OCI-LY3 (cell line): ENCODE measurements at regions not wholly inside any gene's neighbourhood (a gene's known extent, or its start where the extent isn't known, plus 50 kb on each side); places are given as distances from the start of the nearest gene placed in this dataset.

Experiments
- H2AFZ ChIP-seq: fragments of 200-600, 300-600 bp; shearing (Covaris generic); 2 replicates; pipeline ENCODE4 v1.6.0; 2014; ENCODE audit warnings: antibody characterized with exemption, low read depth, low read length
- H3K27ac ChIP-seq: fragments of 200-600, 300-600 bp; sonication (generic); 2 replicates; pipeline ENCODE4 v1.5.1; 2014; ENCODE audit warnings: mild to moderate bottlenecking, low read length, moderate library complexity, mixed read lengths
- H3K27me3 ChIP-seq: fragments of 200-600, 300-600 bp; sonication (generic); 2 replicates; pipeline ENCODE4 v1.6.1; 2014; ENCODE audit warnings: low read depth, low read length, mixed read lengths
- H3K36me3 ChIP-seq: fragments of 200-600, 300-600 bp; sonication (generic); replicated peaks from 2 replicates; pipeline ENCODE3; 2014; ENCODE audit warnings: low read depth, low read length, mixed read lengths
- H3K4me1 ChIP-seq: fragments of 300-600, 200-600 bp; sonication (generic); 2 replicates; pipeline ENCODE4 v1.6.1; 2014; ENCODE audit warnings: low read length, mixed read lengths
- H3K4me2 ChIP-seq: fragments of 200-600, 300-600 bp; sonication (generic); 2 replicates; pipeline ENCODE4 v1.6.1; 2014; ENCODE audit warnings: low read length, mixed read lengths
- H3K4me3 ChIP-seq: fragments of 300-600, 200-600 bp; sonication (generic); 2 replicates; pipeline ENCODE4 v1.5.1; 2014; ENCODE audit warnings: antibody characterized with exemption, mild to moderate bottlenecking, low read length, moderate library complexity
- H3K79me2 ChIP-seq: fragments of 300-600, 200-600 bp; shearing (Covaris generic); 2 replicates; pipeline ENCODE4 v1.6.1; 2014; ENCODE audit warnings: mild to moderate bottlenecking, low read length, mixed read lengths
- H3K9ac ChIP-seq: fragments of 300-600, 200-600 bp; shearing (Covaris generic); 2 replicates; pipeline ENCODE4 v1.6.0; 2014; ENCODE audit warnings: mild to moderate bottlenecking, low read length, moderate library complexity
- H3K9me3 ChIP-seq: fragments of 200-600, 300-600 bp; shearing (Covaris generic); 2 replicates; pipeline ENCODE4 v1.6.1; 2014; ENCODE audit warnings: low read length, mixed read lengths; ENCODE audit not compliant: insufficient read depth
- H4K20me1 ChIP-seq: fragments of 200-600, 300-600 bp; sonication (generic); 2 replicates; pipeline ENCODE4 v1.6.1; 2016; ENCODE audit warnings: low read length, mixed read lengths; ENCODE audit not compliant: insufficient read depth
- EZH2phosphoT487 ChIP-seq: fragments of 200-600 bp; shearing (Covaris generic); IDR thresholded peaks from 2 replicates; pipeline ENCODE4 v1.6.1; 2018; ENCODE audit warnings: antibody characterized with exemption, mixed run types, low read depth
- TF ChIP-seq, protein P1 (sequence below): fragments of 200-600, 300-600 bp; sonication (generic); IDR thresholded peaks from 2 replicates; pipeline ENCODE4 v1.5.1; 2014; ENCODE audit warnings: antibody characterized with exemption, low read length, low read depth

- Histone ChIP-seq H3K27me3 (peaks cover 9% of the 10 kb centered on the region; the same call in 1 of the 2 replicates), H3K27ac (no peak overlapping the region), H4K20me1 (no peaks in the 10 kb centered on the region), H3K4me1 (no peaks in the 10 kb centered on the region), H3K4me3 (no peak overlapping the region), H3K9ac (no peak overlapping the region), H3K4me2 (no peak overlapping the region), H3K36me3 (no peaks in the 10 kb centered on the region), H3K9me3 (no peaks in the 10 kb centered on the region), H3K79me2 (no peaks in the 10 kb centered on the region), H2AFZ (no peak overlapping the region)
- TF ChIP-seq, protein P1, sequence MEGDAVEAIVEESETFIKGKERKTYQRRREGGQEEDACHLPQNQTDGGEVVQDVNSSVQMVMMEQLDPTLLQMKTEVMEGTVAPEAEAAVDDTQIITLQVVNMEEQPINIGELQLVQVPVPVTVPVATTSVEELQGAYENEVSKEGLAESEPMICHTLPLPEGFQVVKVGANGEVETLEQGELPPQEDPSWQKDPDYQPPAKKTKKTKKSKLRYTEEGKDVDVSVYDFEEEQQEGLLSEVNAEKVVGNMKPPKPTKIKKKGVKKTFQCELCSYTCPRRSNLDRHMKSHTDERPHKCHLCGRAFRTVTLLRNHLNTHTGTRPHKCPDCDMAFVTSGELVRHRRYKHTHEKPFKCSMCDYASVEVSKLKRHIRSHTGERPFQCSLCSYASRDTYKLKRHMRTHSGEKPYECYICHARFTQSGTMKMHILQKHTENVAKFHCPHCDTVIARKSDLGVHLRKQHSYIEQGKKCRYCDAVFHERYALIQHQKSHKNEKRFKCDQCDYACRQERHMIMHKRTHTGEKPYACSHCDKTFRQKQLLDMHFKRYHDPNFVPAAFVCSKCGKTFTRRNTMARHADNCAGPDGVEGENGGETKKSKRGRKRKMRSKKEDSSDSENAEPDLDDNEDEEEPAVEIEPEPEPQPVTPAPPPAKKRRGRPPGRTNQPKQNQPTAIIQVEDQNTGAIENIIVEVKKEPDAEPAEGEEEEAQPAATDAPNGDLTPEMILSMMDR, result no peak
- TF ChIP-seq EZH2phosphoT487, result no peak
These were observed 98.8 kb upstream of the GSC start for GRCh38 chr14:94868772-94869072.

DNA sequence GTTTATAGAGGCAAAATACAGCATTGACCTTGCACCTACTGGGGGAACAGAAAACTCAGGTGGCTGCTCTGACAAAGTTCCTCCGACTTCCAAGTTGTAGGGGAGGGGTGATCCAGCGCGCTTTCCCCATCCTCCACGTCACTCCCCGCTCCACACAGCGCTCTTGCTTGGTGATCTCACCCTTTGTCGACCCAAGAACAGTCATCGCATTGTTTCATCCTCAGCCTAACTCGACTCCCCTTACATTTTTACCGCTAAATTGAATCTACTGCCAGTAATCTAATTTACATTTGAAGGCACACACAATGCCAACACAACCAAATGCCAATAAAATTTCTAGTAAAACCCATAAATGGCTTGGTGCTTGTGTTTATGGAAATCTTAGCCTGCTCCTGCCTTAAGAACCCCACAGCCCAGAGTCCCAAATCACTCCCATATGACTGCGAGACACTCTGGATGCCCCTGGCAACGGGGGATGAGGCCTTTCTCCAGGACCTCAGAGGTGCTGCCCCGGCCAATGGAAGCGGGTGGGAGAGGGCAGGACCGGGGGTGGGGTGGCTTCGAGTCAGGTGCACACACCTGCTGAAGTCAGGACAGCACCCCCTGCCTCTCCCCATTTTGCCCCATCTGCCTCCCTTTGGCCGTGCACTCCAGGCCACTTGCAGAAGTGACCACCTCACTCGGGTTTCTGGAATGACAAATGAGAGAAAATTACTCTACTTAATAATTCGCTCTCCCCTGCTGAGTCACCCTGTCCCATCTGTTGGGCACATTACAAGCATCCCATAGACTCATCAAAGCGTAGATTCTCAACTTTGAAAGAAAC, 98.2 kb upstream of the GSC start:
- no peak overlapping the region for H3K4me3 ChIP-seq
- H3K4me1 ChIP-seq, result no peaks in the 10 kb centered on the region
- no peak overlapping the region for H3K9ac ChIP-seq
- TF ChIP-seq EZH2phosphoT487, result no peak
- TF ChIP-seq, protein P1, result no peak
- H3K79me2 ChIP-seq, result no peaks in the 10 kb centered on the region
- no peak overlapping the region for H2AFZ ChIP-seq
- peaks cover 9% of the 10 kb centered on the region; the same call in 1 of the 2 replicates for H3K27me3 ChIP-seq
- H3K36me3 ChIP-seq, result no peaks in the 10 kb centered on the region
- no peaks in the 10 kb centered on the region for H3K9me3 ChIP-seq
- no peak overlapping the region for H3K27ac ChIP-seq
- no peak overlapping the region for H3K4me2 ChIP-seq
- H4K20me1 ChIP-seq, result no peaks in the 10 kb centered on the region

- TF ChIP-seq, protein P1, result no peak
- TF ChIP-seq EZH2phosphoT487, result no peak
- Histone ChIP-seq H3K79me2 (no peaks in the 10 kb centered on the region), H3K4me1 (no peaks in the 10 kb centered on the region), H4K20me1 (no peaks in the 10 kb centered on the region), H3K4me2 (no peak overlapping the region), H2AFZ (no peak overlapping the region), H3K9me3 (no peaks in the 10 kb centered on the region), H3K27ac (no peak overlapping the region), H3K4me3 (no peak overlapping the region), H3K27me3 (peaks cover 9% of the 10 kb centered on the region; the same call in 1 of the 2 replicates), H3K36me3 (no peaks in the 10 kb centered on the region), H3K9ac (no peak overlapping the region)
These were observed 97.3 kb upstream of the GSC start for GRCh38 chr14:94867209-94867608.

DNA sequence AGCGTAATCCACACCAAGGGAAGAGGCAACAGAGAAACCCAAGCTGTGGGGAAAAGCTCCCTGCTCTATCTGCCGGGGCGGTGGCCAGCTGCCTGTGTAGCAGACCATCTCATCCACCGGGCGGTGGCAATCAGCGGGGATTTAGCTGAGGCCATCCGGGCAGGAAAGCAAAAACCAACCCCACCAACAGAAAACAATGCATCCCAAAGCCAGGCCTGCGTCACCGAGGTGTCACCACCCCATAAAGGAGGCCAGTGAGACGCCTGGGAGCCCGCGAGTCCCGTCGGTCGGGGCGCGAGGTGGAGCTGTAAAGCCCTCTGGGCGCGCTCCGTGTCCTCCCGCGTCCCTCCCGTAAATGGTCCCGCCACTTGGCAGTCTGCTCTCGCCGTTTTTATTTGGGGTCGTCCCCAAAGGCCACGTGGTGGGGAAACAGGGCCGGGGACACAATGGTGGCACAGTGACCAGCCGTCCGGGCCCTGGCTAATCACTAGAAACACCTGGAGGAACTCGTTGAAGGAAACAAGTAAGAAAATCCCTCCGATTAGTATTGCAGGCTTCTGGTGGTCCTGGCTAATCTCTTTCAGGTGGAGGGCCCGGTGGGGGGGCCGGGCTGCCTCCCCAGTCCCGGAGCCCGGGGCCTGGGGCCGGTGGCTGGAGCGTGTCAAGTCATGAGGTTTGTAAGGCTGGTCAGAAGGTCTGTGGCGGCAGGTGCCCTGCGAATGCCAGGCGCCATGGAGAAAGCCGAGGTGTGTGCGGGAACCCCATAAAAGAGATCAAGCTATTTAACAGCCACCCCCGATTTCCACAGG, 94.7 kb upstream of the GSC start:
- no peaks in the 10 kb centered on the region for H3K9me3 ChIP-seq
- no peaks in the 10 kb centered on the region for H4K20me1 ChIP-seq
- TF ChIP-seq, protein P1, result no peak
- no peak for TF ChIP-seq EZH2phosphoT487
- H3K27me3 ChIP-seq, result peaks cover 22% of the 10 kb centered on the region; the same call in 1 of the 2 replicates
- H3K4me2 ChIP-seq, result no peak overlapping the region
- H3K4me3 ChIP-seq, result no peak overlapping the region
- H3K9ac ChIP-seq, result no peak overlapping the region
- H3K27ac ChIP-seq, result no peak overlapping the region
- no peaks in the 10 kb centered on the region for H3K36me3 ChIP-seq
- no peaks in the 10 kb centered on the region for H3K4me1 ChIP-seq
- H3K79me2 ChIP-seq, result no peaks in the 10 kb centered on the region
- H2AFZ ChIP-seq, result no peak overlapping the region
